Hematopoietic multipotent progenitor cell treated with erythropoietin and hydrocortisone succinate and interleukin-3 and kit ligand, for 8 days (in vitro differentiated cells): ENCODE measurements at regions not wholly inside any gene's neighbourhood (a gene's known extent, or its start where the extent isn't known, plus 50 kb on each side); places are given as distances from the start of the nearest gene placed in this dataset.

Experiments
- DNase-seq: peaks from one replicate; pipeline ENCODE4 v3.0.0-alpha.2; 2015

GRCh38 chr6:123747515-123747914, 56.1 kb upstream of the NKAIN2 start:
- no peak for DNase-seq

- DNase-seq = no peak
Observed at GRCh38 chr6:123745895-123746294, 57.8 kb upstream of the NKAIN2 start.

- no peak for DNase-seq
Observed at GRCh38 chr6:123744840-123745239, 58.8 kb upstream of the NKAIN2 start.

GRCh38 chr6:123742626-123743025, 61.0 kb upstream of the NKAIN2 start:
- DNase-seq = no peak

- DNase-seq = no peak
Observed at GRCh38 chr6:123733180-123733579, 70.5 kb upstream of the NKAIN2 start.

GRCh38 chr6:123716506-123716905, 79.8 kb upstream of the TRDN start:
- DNase-seq = no peak

- DNase-seq = peak; percentile 53
Observed at GRCh38 chr6:123715006-123715863, 78.5 kb upstream of the TRDN start.

- DNase-seq = no peak
Observed at GRCh38 chr6:123712831-123713230, 76.1 kb upstream of the TRDN start.

- no peak for DNase-seq
Observed at GRCh38 chr6:123702943-123703342, 66.2 kb upstream of the TRDN start.

- no peak for DNase-seq
Observed at GRCh38 chr6:123687864-123688263, 51.1 kb upstream of the TRDN start.
